HG02759 (cell line): ENCODE measurements at regions not wholly inside any gene's neighbourhood (a gene's known extent, or its start where the extent isn't known, plus 50 kb on each side); places are given as distances from the start of the nearest gene placed in this dataset.

Source experiments
- ATAC-seq: cut with Tn5 transposase; IDR thresholded peaks from one replicate; pipeline ENCODE4 v1.9.1; 2021; ENCODE audit warnings: mild to moderate bottlenecking, moderate library complexity; ENCODE audit not compliant: unreplicated experiment

GRCh38 chr10:78993261-78993945 is 75.4 kb upstream of the ZMIZ1 start:
- ATAC-seq: no peak

- no peak for ATAC-seq
Measured at GRCh38 chr10:78995987-78996791, 72.6 kb upstream of the ZMIZ1 start.

GRCh38 chr10:78996792-78997129 is 72.0 kb upstream of the ZMIZ1 start:
- no peak for ATAC-seq

GRCh38 chr10:78997635-78998618 is 70.8 kb upstream of the ZMIZ1 start:
- no peak for ATAC-seq

GRCh38 chr10:79001082-79001885 is 67.5 kb upstream of the ZMIZ1 start:
- ATAC-seq: no peak

GRCh38 chr10:79002336-79002735 is 66.4 kb upstream of the ZMIZ1 start:
- ATAC-seq: no peak

- no peak for ATAC-seq
Measured at GRCh38 chr10:79003183-79004100, 65.3 kb upstream of the ZMIZ1 start.

- ATAC-seq: no peak
Measured at GRCh38 chr10:79004311-79004710, 64.5 kb upstream of the ZMIZ1 start.

- ATAC-seq: no peak
Measured at GRCh38 chr10:79005126-79005810, 63.5 kb upstream of the ZMIZ1 start.

GRCh38 chr10:79007018-79007417 is 61.7 kb upstream of the ZMIZ1 start:
- ATAC-seq: no peak

- ATAC-seq: no peak
Measured at GRCh38 chr10:79007421-79008319, 61.1 kb upstream of the ZMIZ1 start.

- no peak for ATAC-seq
Measured at GRCh38 chr10:79009145-79009544, 59.6 kb upstream of the ZMIZ1 start.

- ATAC-seq: no peak
Measured at GRCh38 chr10:79012567-79012966, 56.2 kb upstream of the ZMIZ1 start.

GRCh38 chr10:79013406-79013987 is 55.3 kb upstream of the ZMIZ1 start:
- ATAC-seq: no peak

GRCh38 chr10:79014796-79015195 is 54.0 kb upstream of the ZMIZ1 start:
- ATAC-seq: no peak

GRCh38 chr10:79017882-79018520 is 50.8 kb upstream of the ZMIZ1 start:
- ATAC-seq: no peak

- no peak for ATAC-seq
Measured at GRCh38 chr10:79018521-79019011, 50.2 kb upstream of the ZMIZ1 start.
